ENCODE measurements at regions not wholly inside any gene's neighbourhood (a gene's known extent, or its start where the extent isn't known, plus 50 kb on each side); places are given as distances from the start of the nearest gene placed in this dataset.

- DNase-seq (no peak), ATAC-seq (ENCODE audit: low read depth) (no peak)
- Histone ChIP-seq H3K9ac (ENCODE audit: low read length) (no peak overlapping the region), H3K27me3 (replicated peaks in 1 of 4; ENCODE audit: control extremely low read depth in 1 of 4, control insufficient read depth in 3 of 4, insufficient read depth in 4 of 4, low read length in 3 of 4) (peaks cover 0 to 2% (median 0%) of the 10 kb centered on the region in 4 experiments), H3K4me2 (replicated peaks; ENCODE audit: low read depth, low read length, poor library complexity, severe bottlenecking) (no peak overlapping the region), H3K27ac (ENCODE audit: low read length in 2 of 2) (no peak overlapping the region), H3K4me3 (ENCODE audit: control extremely low read depth in 1 of 5, extremely low read depth in 1 of 5, insufficient read depth in 1 of 5, low read depth in 2 of 5, low read length in 4 of 5) (no peak overlapping the region), H3K9me3 (ENCODE audit: control extremely low read depth in 1 of 3, control insufficient read depth in 2 of 3, insufficient read depth in 1 of 3, low read length in 2 of 3) (peaks cover 2 to 11% (median 7%) of the 10 kb centered on the region in 3 donors), H4K20me1 (ENCODE audit: control insufficient read depth, insufficient read depth, low read length, poor library complexity, severe bottlenecking) (no peaks in the 10 kb centered on the region), H3K79me2 (ENCODE audit: control insufficient read depth, insufficient read depth, low read length) (no peaks in the 10 kb centered on the region), H3K4me1 (ENCODE audit: control insufficient read depth in 2 of 2, insufficient read depth in 2 of 2, low read length in 2 of 2) (peaks cover 0 to 9% of the 10 kb centered on the region in 2 donors), H2AFZ (ENCODE audit: insufficient read depth, low read depth, low read length, poor library complexity, severe bottlenecking) (no peak overlapping the region), H3K36me3 (replicated peaks in 1 of 2; ENCODE audit: control extremely low read depth in 1 of 2, control insufficient read depth in 1 of 2, extremely low read depth in 1 of 2, insufficient read depth in 2 of 2, low read length in 1 of 2) (no peaks in the 10 kb centered on the region)
- Mint-ChIP-seq H3K27me3 (no peaks in the 10 kb centered on the region), H3K4me1 (peaks cover 4% of the 10 kb centered on the region), H3K27ac (no peak overlapping the region), H3K9me3 (ENCODE audit: insufficient read depth) (peaks cover 5% of the 10 kb centered on the region), H3K4me3 (no peak overlapping the region)
- TF ChIP-seq CTCF (IDR thresholded peaks at IDR 0.05) (no peak), EZH2 (IDR thresholded peaks at IDR 0.05; ENCODE audit: borderline replicate concordance, insufficient read depth, low read depth, low read length, poor library complexity, severe bottlenecking) (no peak)
- ChIA-PET POLR2A (no interaction called here), CTCF (no interaction called here)
- intact Hi-C loops (cut with micrococcal nuclease): no loop called here
- WGBS (ENCODE audit: insufficient coverage): 80% methylated on average over 1 of the region's 4 CpGs
Measured at GRCh38 chr10:29722777-29723176, 88.0 kb upstream of the SVIL start.

- H3K4me1 Mint-ChIP-seq: peaks cover under 1% of the 10 kb centered on the region
- Histone ChIP-seq H2AFZ (ENCODE audit: insufficient read depth, low read depth, low read length, poor library complexity, severe bottlenecking) (no peak overlapping the region), H3K4me2 (replicated peaks; ENCODE audit: low read depth, low read length, poor library complexity, severe bottlenecking) (no peak overlapping the region), H3K36me3 (replicated peaks in 1 of 2; ENCODE audit: control extremely low read depth in 1 of 2, control insufficient read depth in 1 of 2, extremely low read depth in 1 of 2, insufficient read depth in 2 of 2, low read length in 1 of 2) (no peaks in the 10 kb centered on the region), H3K27me3 (replicated peaks in 1 of 4; ENCODE audit: control extremely low read depth in 1 of 4, control insufficient read depth in 3 of 4, insufficient read depth in 4 of 4, low read length in 3 of 4) (no peaks in the 10 kb centered on the region), H3K4me3 (ENCODE audit: control extremely low read depth in 1 of 5, extremely low read depth in 1 of 5, insufficient read depth in 1 of 5, low read depth in 2 of 5, low read length in 4 of 5) (no peak overlapping the region), H3K27ac (ENCODE audit: low read length in 2 of 2) (no peak overlapping the region), H3K9me3 (ENCODE audit: control extremely low read depth in 1 of 3, control insufficient read depth in 2 of 3, insufficient read depth in 1 of 3, low read length in 2 of 3) (peaks cover 5 to 14% (median 7%) of the 10 kb centered on the region in 3 donors), H3K79me2 (ENCODE audit: control insufficient read depth, insufficient read depth, low read length) (no peaks in the 10 kb centered on the region), H3K9ac (ENCODE audit: low read length) (no peak overlapping the region), H3K4me1 (ENCODE audit: control insufficient read depth in 2 of 2, insufficient read depth in 2 of 2, low read length in 2 of 2) (peaks cover 0 to 2% of the 10 kb centered on the region in 2 donors), H4K20me1 (ENCODE audit: control insufficient read depth, insufficient read depth, low read length, poor library complexity, severe bottlenecking) (no peaks in the 10 kb centered on the region)
- ATAC-seq (ENCODE audit: low read depth): no peak
- H3K27ac Mint-ChIP-seq: no peak overlapping the region
- ChIA-PET CTCF (no interaction called here), POLR2A (no interaction called here)
- no peaks in the 10 kb centered on the region for H3K27me3 Mint-ChIP-seq
- no peak for DNase-seq
- TF ChIP-seq CTCF (IDR thresholded peaks at IDR 0.05) (no peak), EZH2 (IDR thresholded peaks at IDR 0.05; ENCODE audit: borderline replicate concordance, insufficient read depth, low read depth, low read length, poor library complexity, severe bottlenecking) (no peak)
- intact Hi-C loops (cut with micrococcal nuclease): no loop called here
- peaks cover 5% of the 10 kb centered on the region for H3K9me3 Mint-ChIP-seq (ENCODE audit: insufficient read depth)
- no peak overlapping the region for H3K4me3 Mint-ChIP-seq
Measured at GRCh38 chr10:29720149-29720548, 85.4 kb upstream of the SVIL start.

Measured in B cell (primary cell).